Body of pancreas (tissue), 4 donors: ENCODE measurements at regions not wholly inside any gene's neighbourhood (a gene's known extent, or its start where the extent isn't known, plus 50 kb on each side); places are given as distances from the start of the nearest gene placed in this dataset.

ENCODE experiments used
- ATAC-seq: fragments of 150-250 bp; one replicate; pipeline ENCODE4 v1.9.1; 2016
- DNase-seq, 4 donors: peaks; one replicate each; pipeline ENCODE4 v3.0.0-alpha.2; 2019
- H3K27ac ChIP-seq, 4 donors: fragments of 200-600 bp; sonication (generic); 1 replicate in 3 of 4; 2 replicates in 1 of 4; pipeline versions ENCODE4 v1.5.1 to v1.6.1; 2016 to 2019; ENCODE audit warnings: mild to moderate bottlenecking in 1 of 4, mixed read lengths in 1 of 4, moderate library complexity in 1 of 4
- H3K27me3 ChIP-seq, 2 donors: fragments of 200-600 bp; sonication (generic); one replicate each; pipeline ENCODE4 v1.6.0; 2016; ENCODE audit warnings: mild to moderate bottlenecking in 1 of 2
- H3K36me3 ChIP-seq, 2 donors: fragments of 200-600 bp; sonication (generic); replicated peaks in 1 of 2; 2 replicates each; pipeline ENCODE4 v1.5.1; 2016; ENCODE audit warnings: low read depth in 2 of 2; ENCODE audit not compliant: insufficient read depth in 1 of 2
- H3K4me1 ChIP-seq: fragments of 200-600 bp; sonication (generic); one replicate; pipeline ENCODE4 v1.6.0; 2016
- H3K4me3 ChIP-seq, 2 donors: fragments of 200-600 bp; sonication (generic); 1 replicate in 1 of 2; 2 replicates in 1 of 2; pipeline ENCODE4 v1.5.1; 2016 to 2019
- H3K9me3 ChIP-seq, 3 donors: fragments of 200-600 bp; sonication (generic); 1 replicate in 2 of 3; 2 replicates in 1 of 3; pipeline ENCODE4 v1.5.1; 2016
- CTCF ChIP-seq, 7 experiments: fragments of 450-650 bp in 4 of 7; fragments of 200-600 bp in 3 of 7; sonication (generic) in 3 of 7; IDR thresholded peaks; one replicate each; pipeline ENCODE4 v1.5.1; 2016 to 2019; ENCODE audit warnings: antibody characterized with exemption in 7 of 7
- POLR2A ChIP-seq, 3 donors: fragments of 450-650 bp; IDR thresholded peaks; one replicate each; pipeline ENCODE4 v1.6.1; 2016; ENCODE audit warnings: antibody characterized with exemption in 3 of 3, mild to moderate bottlenecking in 2 of 3
- WGBS, 2 donors: methylation state at CpG; one replicate each; pipeline ENCODE4 v1.1.5; 2017; 5-methylcytosine and 5-hydroxymethylcytosine counted together
- intact Hi-C: fragments of 100-400 bp; cut with DNase I; formaldehyde crosslinking; loops from one replicate; pipeline ENCODE4 v1.15.1; 2023

DNA sequence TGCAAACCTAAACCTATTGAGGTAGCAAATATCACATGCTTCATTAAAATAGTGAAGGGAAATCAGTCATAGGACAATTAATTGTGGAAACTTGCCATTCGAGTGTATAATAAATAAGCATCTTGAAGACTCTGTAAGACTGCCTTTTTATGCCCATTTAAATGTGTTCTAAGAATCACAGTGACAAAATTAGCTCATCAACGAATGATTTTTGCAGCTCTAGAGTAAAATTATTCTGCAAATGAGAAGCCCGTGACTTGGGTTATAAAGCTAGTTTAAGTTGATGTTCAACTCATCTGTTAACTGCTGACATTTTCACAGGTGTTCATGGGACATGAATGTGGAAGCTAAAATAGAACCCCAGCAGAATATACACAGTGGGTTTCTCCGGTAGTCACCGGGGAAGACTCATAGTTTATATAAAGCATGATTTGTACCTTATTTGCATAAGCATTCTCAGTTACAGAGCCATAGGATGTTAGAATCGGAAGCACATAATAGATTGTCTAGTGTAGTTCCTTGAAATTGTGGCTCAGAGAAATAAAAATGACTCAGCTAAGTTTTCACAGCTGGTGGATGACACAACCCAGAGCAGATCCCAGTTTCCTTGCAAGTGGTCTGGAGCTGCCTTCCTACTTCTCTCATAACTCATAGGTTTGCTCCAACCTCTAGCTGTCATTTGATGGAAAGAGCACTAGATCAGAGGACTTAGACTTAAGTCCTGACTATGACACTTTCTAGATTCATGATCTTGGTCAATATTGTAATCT is 107.3 kb downstream of the UCHL5 start:
- H3K9me3 ChIP-seq, result no peaks in the 10 kb centered on the region
- H3K27ac ChIP-seq, result no peak overlapping the region
- intact Hi-C loops, result no loop called here
- DNase-seq, result peak in 1 of 4 donors; percentile 29
- WGBS, 2 donors, result 71 to 82% methylated on average over 6 of the region's 6 CpGs
- no peak for TF ChIP-seq POLR2A (IDR thresholded peaks at IDR 0.05)
- TF ChIP-seq CTCF (IDR thresholded peaks at IDR 0.05), result no peak
- H3K4me3 ChIP-seq, result no peak overlapping the region
- H3K27me3 ChIP-seq, result no peaks in the 10 kb centered on the region
- no peak for ATAC-seq
- H3K4me1 ChIP-seq, result no peaks in the 10 kb centered on the region
- no peaks in the 10 kb centered on the region for H3K36me3 ChIP-seq

DNA sequence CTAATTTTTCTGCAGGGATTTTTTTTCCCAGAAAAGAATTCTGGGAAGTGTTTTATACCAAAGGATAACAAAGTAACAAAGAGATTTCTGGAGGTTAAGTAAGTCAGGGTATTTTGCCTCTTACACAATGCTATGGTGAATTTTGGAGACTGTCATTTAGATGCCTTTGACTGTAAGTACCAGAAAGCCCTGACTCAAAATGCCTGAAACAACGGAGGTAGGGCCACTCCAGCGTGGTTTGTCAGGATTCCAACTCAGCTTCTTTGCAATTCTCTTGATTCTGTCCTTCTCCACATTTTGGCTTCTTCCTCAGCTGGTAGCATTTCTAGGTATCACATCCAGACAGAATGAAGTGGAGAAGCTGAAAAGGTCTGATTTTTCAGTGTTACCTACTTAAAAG is 106.5 kb downstream of the UCHL5 start:
- no peaks in the 10 kb centered on the region for H3K9me3 ChIP-seq
- ATAC-seq, result no peak
- DNase-seq, result no peak
- no peaks in the 10 kb centered on the region for H3K4me1 ChIP-seq
- no peak overlapping the region for H3K4me3 ChIP-seq
- no peaks in the 10 kb centered on the region for H3K36me3 ChIP-seq
- intact Hi-C loops, result no loop called here
- whole genome bisulfite sequencing, 2 donors, result 78 to 87% methylated on average over 2 of the region's 2 CpGs
- TF ChIP-seq POLR2A (IDR thresholded peaks at IDR 0.05) (no peak), CTCF (IDR thresholded peaks at IDR 0.05) (no peak)
- no peaks in the 10 kb centered on the region for H3K27me3 ChIP-seq
- no peak overlapping the region for H3K27ac ChIP-seq

DNA sequence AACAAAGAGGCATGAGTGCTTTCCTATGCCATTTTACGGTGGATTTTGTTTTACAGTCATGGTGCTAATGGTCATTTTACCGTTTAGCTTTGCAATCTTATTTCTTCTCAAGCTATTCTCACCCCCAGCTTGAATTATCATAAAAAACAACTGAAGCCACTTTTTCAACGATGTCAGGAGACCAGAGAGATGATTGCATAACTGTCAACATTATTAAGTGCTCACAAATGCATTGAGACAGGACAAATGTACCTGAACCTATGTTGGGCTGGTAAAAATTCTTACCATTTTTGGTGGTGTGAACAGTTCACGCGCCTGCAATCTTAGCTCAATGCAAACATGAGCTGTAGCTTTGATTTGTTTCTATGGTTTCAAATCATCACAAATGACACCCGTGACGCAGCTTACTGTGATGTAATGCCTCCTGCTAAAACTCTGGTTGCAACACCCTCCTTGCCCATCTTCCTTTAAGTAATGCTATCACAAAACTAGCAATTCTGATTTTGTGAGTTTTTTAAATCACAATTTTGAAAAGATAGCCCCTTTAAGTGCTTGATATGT is 104.4 kb downstream of the UCHL5 start:
- intact Hi-C loops, result no loop called here
- no peak overlapping the region for H3K4me3 ChIP-seq
- DNase-seq (peak in 1 of 4 donors; percentile 37), ATAC-seq (no peak)
- no peak overlapping the region for H3K27ac ChIP-seq
- TF ChIP-seq POLR2A (IDR thresholded peaks at IDR 0.05) (no peak), CTCF (IDR thresholded peaks at IDR 0.05) (no peak)
- no peaks in the 10 kb centered on the region for H3K27me3 ChIP-seq
- no peaks in the 10 kb centered on the region for H3K36me3 ChIP-seq
- H3K9me3 ChIP-seq, result no peaks in the 10 kb centered on the region
- no peaks in the 10 kb centered on the region for H3K4me1 ChIP-seq
- 68 to 80% methylated on average over 7 of the region's 7 CpGs for WGBS, 2 donors

- no peaks in the 10 kb centered on the region for H3K36me3 ChIP-seq
- H3K27ac ChIP-seq, result no peak overlapping the region
- TF ChIP-seq POLR2A (IDR thresholded peaks at IDR 0.05), result no peak
- no peak for TF ChIP-seq CTCF (IDR thresholded peaks at IDR 0.05)
- DNase-seq (no peak), ATAC-seq (no peak)
- intact Hi-C loops, result no loop called here
- no peaks in the 10 kb centered on the region for H3K27me3 ChIP-seq
- H3K4me3 ChIP-seq, result no peak overlapping the region
- H3K4me1 ChIP-seq, result no peaks in the 10 kb centered on the region
- H3K9me3 ChIP-seq, result no peaks in the 10 kb centered on the region
These were observed 100.8 kb downstream of the UCHL5 start for GRCh38 chr1:192958350-192958749.

- H3K9me3 ChIP-seq, result no peaks in the 10 kb centered on the region
- DNase-seq (no peak), ATAC-seq (no peak)
- no peaks in the 10 kb centered on the region for H3K27me3 ChIP-seq
- intact Hi-C loops, result no loop called here
- H3K27ac ChIP-seq, result no peak overlapping the region
- no peak overlapping the region for H3K4me3 ChIP-seq
- H3K36me3 ChIP-seq, result no peaks in the 10 kb centered on the region
- no peak for TF ChIP-seq POLR2A (IDR thresholded peaks at IDR 0.05)
- no peak for TF ChIP-seq CTCF (IDR thresholded peaks at IDR 0.05)
- H3K4me1 ChIP-seq, result no peaks in the 10 kb centered on the region
These were observed 100.3 kb downstream of the UCHL5 start for GRCh38 chr1:192958871-192959270.
